OCI-LY3 (cell line): ENCODE measurements at regions not wholly inside any gene's neighbourhood (a gene's known extent, or its start where the extent isn't known, plus 50 kb on each side); places are given as distances from the start of the nearest gene placed in this dataset.
"Not testable (repeated sequence)": the region's sequence is repeated elsewhere in the genome, so short reads cannot be mapped to it uniquely, and the experiment has no call there.

ENCODE experiments used
- H2AFZ ChIP-seq: fragments of 200-600, 300-600 bp; shearing (Covaris generic); 2 replicates; pipeline ENCODE4 v1.6.0; 2014; ENCODE audit warnings: antibody characterized with exemption, low read depth, low read length
- H3K27ac ChIP-seq: fragments of 200-600, 300-600 bp; sonication (generic); 2 replicates; pipeline ENCODE4 v1.5.1; 2014; ENCODE audit warnings: mild to moderate bottlenecking, low read length, moderate library complexity, mixed read lengths
- H3K27me3 ChIP-seq: fragments of 200-600, 300-600 bp; sonication (generic); 2 replicates; pipeline ENCODE4 v1.6.1; 2014; ENCODE audit warnings: low read depth, low read length, mixed read lengths
- H3K36me3 ChIP-seq: fragments of 200-600, 300-600 bp; sonication (generic); replicated peaks from 2 replicates; pipeline ENCODE3; 2014; ENCODE audit warnings: low read depth, low read length, mixed read lengths
- H3K4me1 ChIP-seq: fragments of 300-600, 200-600 bp; sonication (generic); 2 replicates; pipeline ENCODE4 v1.6.1; 2014; ENCODE audit warnings: low read length, mixed read lengths
- H3K4me2 ChIP-seq: fragments of 200-600, 300-600 bp; sonication (generic); 2 replicates; pipeline ENCODE4 v1.6.1; 2014; ENCODE audit warnings: low read length, mixed read lengths
- H3K4me3 ChIP-seq: fragments of 300-600, 200-600 bp; sonication (generic); 2 replicates; pipeline ENCODE4 v1.5.1; 2014; ENCODE audit warnings: antibody characterized with exemption, mild to moderate bottlenecking, low read length, moderate library complexity
- H3K79me2 ChIP-seq: fragments of 300-600, 200-600 bp; shearing (Covaris generic); 2 replicates; pipeline ENCODE4 v1.6.1; 2014; ENCODE audit warnings: mild to moderate bottlenecking, low read length, mixed read lengths
- H3K9ac ChIP-seq: fragments of 300-600, 200-600 bp; shearing (Covaris generic); 2 replicates; pipeline ENCODE4 v1.6.0; 2014; ENCODE audit warnings: mild to moderate bottlenecking, low read length, moderate library complexity
- H3K9me3 ChIP-seq: fragments of 200-600, 300-600 bp; shearing (Covaris generic); 2 replicates; pipeline ENCODE4 v1.6.1; 2014; ENCODE audit warnings: low read length, mixed read lengths; ENCODE audit not compliant: insufficient read depth
- H4K20me1 ChIP-seq: fragments of 200-600, 300-600 bp; sonication (generic); 2 replicates; pipeline ENCODE4 v1.6.1; 2016; ENCODE audit warnings: low read length, mixed read lengths; ENCODE audit not compliant: insufficient read depth
- EZH2phosphoT487 ChIP-seq: fragments of 200-600 bp; shearing (Covaris generic); IDR thresholded peaks from 2 replicates; pipeline ENCODE4 v1.6.1; 2018; ENCODE audit warnings: antibody characterized with exemption, mixed run types, low read depth
- TF ChIP-seq, protein P1 (sequence below): fragments of 200-600, 300-600 bp; sonication (generic); IDR thresholded peaks from 2 replicates; pipeline ENCODE4 v1.5.1; 2014; ENCODE audit warnings: antibody characterized with exemption, low read length, low read depth

- no peak overlapping the region for H3K27ac ChIP-seq
- H3K9ac ChIP-seq = no peak overlapping the region
- H3K4me3 ChIP-seq = no peak overlapping the region
- no peaks in the 10 kb centered on the region for H3K36me3 ChIP-seq
- no peaks in the 10 kb centered on the region for H3K79me2 ChIP-seq
- H3K4me2 ChIP-seq = no peak overlapping the region
- no peaks in the 10 kb centered on the region for H3K27me3 ChIP-seq
- H2AFZ ChIP-seq = no peak overlapping the region
- H3K9me3 ChIP-seq = no peaks in the 10 kb centered on the region
- H4K20me1 ChIP-seq = no peaks in the 10 kb centered on the region
- no peaks in the 10 kb centered on the region for H3K4me1 ChIP-seq
- TF ChIP-seq, protein P1, sequence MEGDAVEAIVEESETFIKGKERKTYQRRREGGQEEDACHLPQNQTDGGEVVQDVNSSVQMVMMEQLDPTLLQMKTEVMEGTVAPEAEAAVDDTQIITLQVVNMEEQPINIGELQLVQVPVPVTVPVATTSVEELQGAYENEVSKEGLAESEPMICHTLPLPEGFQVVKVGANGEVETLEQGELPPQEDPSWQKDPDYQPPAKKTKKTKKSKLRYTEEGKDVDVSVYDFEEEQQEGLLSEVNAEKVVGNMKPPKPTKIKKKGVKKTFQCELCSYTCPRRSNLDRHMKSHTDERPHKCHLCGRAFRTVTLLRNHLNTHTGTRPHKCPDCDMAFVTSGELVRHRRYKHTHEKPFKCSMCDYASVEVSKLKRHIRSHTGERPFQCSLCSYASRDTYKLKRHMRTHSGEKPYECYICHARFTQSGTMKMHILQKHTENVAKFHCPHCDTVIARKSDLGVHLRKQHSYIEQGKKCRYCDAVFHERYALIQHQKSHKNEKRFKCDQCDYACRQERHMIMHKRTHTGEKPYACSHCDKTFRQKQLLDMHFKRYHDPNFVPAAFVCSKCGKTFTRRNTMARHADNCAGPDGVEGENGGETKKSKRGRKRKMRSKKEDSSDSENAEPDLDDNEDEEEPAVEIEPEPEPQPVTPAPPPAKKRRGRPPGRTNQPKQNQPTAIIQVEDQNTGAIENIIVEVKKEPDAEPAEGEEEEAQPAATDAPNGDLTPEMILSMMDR = no peak
- TF ChIP-seq EZH2phosphoT487 = no peak
Measured at GRCh38 chr3:184455991-184456390, 76.1 kb downstream of the CHRD start.

DNA sequence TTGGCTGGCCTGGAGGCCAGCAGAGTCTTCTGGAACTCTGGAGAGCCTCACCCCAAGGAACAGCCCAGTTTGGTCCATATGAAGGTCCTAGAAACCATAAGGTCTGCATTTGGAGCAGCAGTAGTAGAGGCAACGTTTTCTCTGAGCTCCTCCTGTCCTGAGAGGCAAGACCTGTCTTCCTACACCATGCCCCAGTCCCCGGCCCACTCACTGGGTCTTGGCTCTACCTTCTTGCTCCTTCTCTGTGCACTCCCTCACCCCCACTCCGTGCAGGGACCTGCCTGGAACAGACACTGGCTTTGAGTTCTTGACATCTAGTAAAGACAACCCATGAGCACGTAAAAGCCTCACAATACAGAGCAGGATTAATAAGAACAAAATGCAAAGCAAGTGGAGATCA, 76.6 kb downstream of the CHRD start:
- TF ChIP-seq, protein P1 = no peak
- no peak for TF ChIP-seq EZH2phosphoT487

GRCh38 chr3:184457329-184457728, 77.5 kb downstream of the CHRD start:
- Histone ChIP-seq H3K4me2 (no peak overlapping the region), H2AFZ (no peak overlapping the region), H3K36me3 (no peaks in the 10 kb centered on the region), H3K4me3 (no peak overlapping the region), H3K9me3 (no peaks in the 10 kb centered on the region), H3K27me3 (peaks cover 9% of the 10 kb centered on the region), H3K27ac (no peak overlapping the region), H3K4me1 (no peaks in the 10 kb centered on the region), H3K9ac (no peak overlapping the region), H4K20me1 (no peaks in the 10 kb centered on the region), H3K79me2 (no peaks in the 10 kb centered on the region)
- TF ChIP-seq EZH2phosphoT487 = no peak
- TF ChIP-seq, protein P1 = no peak

More for the DNA sequence above, 76.6 kb downstream of the CHRD start:
- H2AFZ ChIP-seq = no peak overlapping the region
- H4K20me1 ChIP-seq = no peaks in the 10 kb centered on the region
- H3K9ac ChIP-seq = no peak overlapping the region
- no peak overlapping the region for H3K27ac ChIP-seq
- H3K36me3 ChIP-seq = no peaks in the 10 kb centered on the region
- no peaks in the 10 kb centered on the region for H3K79me2 ChIP-seq
- H3K4me3 ChIP-seq = no peak overlapping the region
- no peak overlapping the region for H3K4me2 ChIP-seq
- H3K9me3 ChIP-seq = no peaks in the 10 kb centered on the region
- H3K4me1 ChIP-seq = no peaks in the 10 kb centered on the region
- H3K27me3 ChIP-seq = peaks cover 3% of the 10 kb centered on the region; the same call in 1 of the 2 replicates

DNA sequence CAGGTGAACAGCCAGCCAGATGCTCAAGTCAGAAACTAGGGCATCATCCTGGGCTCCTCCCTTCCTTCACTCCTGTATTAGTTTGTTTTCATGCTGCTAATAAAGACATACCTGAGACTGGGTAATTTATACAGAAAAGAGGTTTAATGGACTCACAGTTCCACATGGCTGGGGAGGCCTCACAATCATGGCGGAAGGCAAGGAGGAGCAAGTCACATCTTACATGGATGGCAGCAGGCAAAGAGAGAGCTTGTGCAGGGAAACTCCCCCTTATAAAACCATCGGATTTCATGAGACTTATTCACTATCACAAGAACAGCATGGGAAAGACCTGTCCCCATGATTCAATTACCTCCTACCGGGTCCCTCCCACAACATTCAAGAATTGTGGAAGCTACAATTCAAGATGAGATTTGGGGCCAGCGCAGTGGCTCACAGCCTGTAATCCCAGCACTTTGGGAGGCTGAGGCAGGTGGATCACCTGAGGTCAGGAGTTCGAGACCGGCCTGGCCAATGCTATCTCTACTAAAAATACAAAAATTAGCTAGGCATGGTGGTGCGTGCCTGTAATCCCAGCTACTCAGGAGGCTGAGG, 78.0 kb downstream of the CHRD start:
- H3K79me2 ChIP-seq, H3K9me3 ChIP-seq, H3K27ac ChIP-seq, H4K20me1 ChIP-seq, H3K4me2 ChIP-seq, H3K4me1 ChIP-seq, H3K36me3 ChIP-seq, H3K4me3 ChIP-seq, H3K9ac ChIP-seq, H2AFZ ChIP-seq: not testable (repeated sequence)
- peaks cover 11% of the 10 kb centered on the region for H3K27me3 ChIP-seq

DNA sequence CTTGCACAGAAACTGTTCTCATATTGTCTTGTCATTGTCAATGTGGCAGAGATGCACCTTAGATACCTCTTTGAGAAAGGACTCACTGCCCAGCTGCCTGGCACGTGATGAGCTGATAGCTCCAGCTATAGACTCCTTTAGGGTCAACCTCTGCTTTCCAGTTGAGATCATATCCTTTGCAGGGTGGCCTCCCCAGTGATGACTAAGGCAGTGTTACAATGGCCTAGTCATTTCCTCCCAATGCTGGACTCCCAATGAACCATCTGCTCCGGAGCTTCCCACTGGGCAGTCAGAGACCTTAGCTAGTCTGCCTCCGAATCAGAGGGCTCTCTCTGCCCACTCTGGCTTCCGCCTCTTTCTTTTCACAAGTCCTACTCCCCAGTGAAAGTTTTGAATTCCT, 79.5 kb downstream of the CHRD start:
- Histone ChIP-seq H3K4me2 (no peak overlapping the region), H3K4me3 (no peak overlapping the region), H4K20me1 (no peaks in the 10 kb centered on the region), H3K79me2 (no peaks in the 10 kb centered on the region), H3K4me1 (no peaks in the 10 kb centered on the region), H3K9ac (no peak overlapping the region), H3K27me3 (peaks cover 12% of the 10 kb centered on the region), H3K27ac (no peak overlapping the region), H3K36me3 (no peaks in the 10 kb centered on the region), H3K9me3 (no peaks in the 10 kb centered on the region), H2AFZ (no peak overlapping the region)
- TF ChIP-seq EZH2phosphoT487 = no peak
